G401 (cell line): ENCODE measurements at regions not wholly inside any gene's neighbourhood (a gene's known extent, or its start where the extent isn't known, plus 50 kb on each side); places are given as distances from the start of the nearest gene placed in this dataset.
A peak's percentile ranks its signal among the peaks of the same experiment; 100 is the strongest.
"Not testable (repeated sequence)": the region's sequence is repeated elsewhere in the genome, so short reads cannot be mapped to it uniquely, and the experiment has no call there.

Source experiments
- DNase-seq: peaks from one replicate; pipeline ENCODE4 v3.0.0-alpha.2; 2015; ENCODE audit warnings: low spot score
- in situ Hi-C: cut with HindIII; loops from 2 replicates; pipeline ENCODE4 v1.10.0; 2016; ENCODE audit warnings: low sequenced_read_pairs, mixed read lengths

- DNase-seq, result peak; percentile 19
- in situ Hi-C loops, result no loop called here
Measured at GRCh38 chr5:143521846-143522400, 118.4 kb upstream of the NR3C1 start.

DNA sequence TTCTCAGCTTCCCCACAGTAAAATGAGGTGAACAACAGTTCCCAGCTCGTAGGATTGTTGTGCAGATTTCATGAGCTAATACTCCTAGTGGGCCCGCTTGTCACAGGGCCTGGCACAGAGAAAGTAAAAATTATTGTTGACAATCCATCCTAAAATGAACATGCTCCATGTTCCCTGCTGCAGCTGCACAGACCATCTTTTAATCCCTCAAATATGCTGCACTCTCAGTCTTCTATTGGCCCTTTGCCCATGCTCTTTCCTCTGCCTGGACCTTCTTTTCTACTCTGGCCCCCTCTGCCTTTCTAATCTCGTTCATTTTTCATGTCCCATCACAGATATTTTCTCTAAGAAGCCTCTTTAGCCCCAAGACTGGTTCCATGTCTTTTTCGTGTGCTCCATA lies 117.7 kb upstream of the NR3C1 start:
- in situ Hi-C loops, result no loop called here
- DNase-seq, result no peak

DNA sequence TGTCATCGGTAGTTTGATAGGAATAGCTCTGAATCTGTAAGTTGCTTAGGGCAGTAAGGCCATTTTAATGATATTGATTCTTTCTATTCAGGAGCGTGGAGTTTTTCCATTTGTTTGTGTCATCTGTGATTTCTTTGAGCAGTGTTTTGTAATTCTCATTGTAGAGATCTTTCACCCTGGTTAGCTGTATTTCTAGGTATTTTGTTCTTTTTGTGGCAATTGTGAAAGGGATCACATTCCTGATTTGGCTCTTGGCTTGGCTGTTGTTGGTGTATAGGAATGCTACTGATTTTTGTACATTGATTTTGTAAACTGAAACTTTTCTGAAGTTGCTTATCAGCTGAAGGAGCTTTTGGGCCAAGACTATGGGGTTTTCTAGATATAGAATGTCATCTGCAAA lies 115.7 kb upstream of the NR3C1 start:
- DNase-seq, in situ Hi-C loops: not testable (repeated sequence)

DNA sequence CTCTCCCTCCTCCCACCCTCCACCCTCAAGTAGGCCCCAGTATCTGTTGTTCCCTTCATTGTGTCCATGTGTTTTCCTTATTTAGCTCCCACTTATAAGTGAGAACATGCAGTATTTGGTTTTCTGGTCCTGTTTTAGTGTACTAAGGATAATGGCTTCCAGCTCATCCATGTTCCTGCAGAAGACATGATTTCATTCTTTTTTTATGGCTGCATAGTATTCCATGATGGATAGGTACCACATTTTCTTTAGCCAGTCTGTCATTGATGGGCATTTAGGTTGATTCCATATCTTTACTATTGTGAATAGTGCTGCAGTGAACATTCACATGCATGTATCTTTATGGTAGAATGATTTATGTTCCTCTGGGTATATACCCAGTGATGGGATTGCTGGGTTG lies 114.3 kb upstream of the NR3C1 start:
- in situ Hi-C loops, result not testable (repeated sequence)

DNA sequence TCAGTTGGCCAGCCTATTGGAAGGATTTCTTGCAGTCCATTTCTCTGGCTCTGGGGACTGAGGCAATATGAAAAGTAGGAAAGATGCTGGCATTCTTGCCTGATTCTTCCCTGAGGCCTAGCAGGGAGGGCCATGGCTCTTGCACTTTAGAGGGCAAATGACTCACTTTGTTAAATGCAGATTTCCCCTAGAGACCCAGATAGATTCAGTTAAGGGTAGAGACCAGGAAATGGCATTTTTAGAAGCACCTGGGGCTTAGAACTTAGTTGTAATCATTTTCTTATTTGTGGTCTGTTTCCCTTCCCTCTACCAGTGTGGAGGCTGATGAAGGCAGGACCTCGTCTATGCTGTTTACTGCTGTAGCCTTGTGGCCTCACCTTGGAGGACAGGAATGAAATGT lies 112.8 kb upstream of the NR3C1 start:
- DNase-seq, result no peak
- in situ Hi-C loops, result no loop called here

More for the DNA sequence above, 114.3 kb upstream of the NR3C1 start:
- DNase-seq, result not testable (repeated sequence)

- in situ Hi-C loops, result no loop called here
- no peak for DNase-seq
Measured at GRCh38 chr5:143515829-143516228, 112.3 kb upstream of the NR3C1 start.

GRCh38 chr5:143514616-143515335 lies 111.3 kb upstream of the NR3C1 start:
- in situ Hi-C loops, result no loop called here

GRCh38 chr5:143513720-143514119 lies 110.2 kb upstream of the NR3C1 start:
- in situ Hi-C loops, result no loop called here

More at GRCh38 chr5:143514616-143515335, 111.3 kb upstream of the NR3C1 start:
- DNase-seq, result no peak

GRCh38 chr5:143511736-143512135 lies 108.2 kb upstream of the NR3C1 start:
- in situ Hi-C loops, result no loop called here

More at GRCh38 chr5:143513720-143514119, 110.2 kb upstream of the NR3C1 start:
- DNase-seq, result no peak

DNA sequence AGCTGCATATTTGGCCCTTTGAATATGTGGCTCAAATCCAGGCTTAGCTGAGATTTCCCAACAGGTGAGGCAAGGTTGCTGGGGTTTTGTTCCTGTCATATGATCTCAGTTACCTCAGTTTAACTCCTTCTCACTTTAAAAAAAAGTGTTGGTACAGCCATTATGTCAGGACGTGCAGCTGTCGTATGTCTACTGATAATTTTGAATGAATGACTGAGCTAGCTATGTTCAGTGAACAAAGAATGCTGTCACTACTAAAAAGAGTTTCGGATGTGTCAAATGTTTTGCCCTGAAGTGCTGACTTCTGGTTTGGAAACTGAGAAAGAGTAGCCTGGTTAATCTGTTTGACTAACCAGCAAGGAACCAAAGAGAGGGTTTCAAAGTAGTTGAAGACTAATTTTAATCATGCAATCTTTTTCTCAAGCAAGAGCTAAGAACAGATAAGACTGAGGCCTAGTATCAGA lies 106.3 kb upstream of the NR3C1 start:
- DNase-seq, result no peak
- in situ Hi-C loops, result no loop called here

More at GRCh38 chr5:143511736-143512135, 108.2 kb upstream of the NR3C1 start:
- no peak for DNase-seq

GRCh38 chr5:143506836-143507552 lies 103.5 kb upstream of the NR3C1 start:
- in situ Hi-C loops, result no loop called here
- peak; percentile 30 for DNase-seq

DNA sequence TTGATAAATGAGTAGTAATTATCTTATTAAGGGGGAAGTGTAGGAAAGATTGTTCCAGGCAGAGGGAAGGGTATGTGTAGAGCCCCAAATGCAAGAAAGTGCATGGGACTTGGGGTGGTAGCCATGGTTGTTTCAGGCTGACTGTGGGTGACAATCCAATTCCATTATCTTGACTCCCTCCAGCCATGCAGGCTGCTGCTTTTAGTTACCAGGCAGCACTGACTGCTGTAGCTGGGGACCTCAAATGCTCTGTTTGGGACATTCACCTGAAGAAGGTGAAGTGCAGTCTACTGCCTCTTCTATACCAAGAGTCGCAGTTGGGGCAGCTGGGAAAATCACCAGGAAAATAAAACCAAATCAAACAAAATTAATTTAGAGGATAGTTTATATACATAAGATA lies 102.4 kb upstream of the NR3C1 start:
- in situ Hi-C loops, result no loop called here
- DNase-seq, result no peak

DNA sequence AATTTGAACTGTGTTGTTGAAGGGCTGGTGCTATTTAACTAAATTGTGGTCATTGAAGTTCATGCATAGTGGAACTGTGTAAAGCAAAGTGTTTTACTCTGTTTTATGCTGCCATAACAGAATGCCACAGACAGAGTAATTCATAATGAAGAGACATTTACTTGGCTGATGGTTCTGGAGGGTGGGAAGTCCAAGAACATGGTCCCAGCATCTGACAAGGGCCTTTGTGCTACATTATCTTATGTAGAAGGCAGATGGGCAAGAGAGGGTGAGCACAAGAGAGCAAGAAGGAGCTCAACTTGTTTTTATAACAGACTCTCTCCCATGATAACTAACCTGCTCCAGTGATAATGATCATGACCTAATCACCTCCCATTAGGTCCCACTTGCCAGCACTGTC lies 101.9 kb upstream of the NR3C1 start:
- in situ Hi-C loops, result no loop called here
- DNase-seq, result no peak

- DNase-seq, result peak; percentile 83
- in situ Hi-C loops, result no loop called here
Measured at GRCh38 chr5:143501310-143502044, 98.0 kb upstream of the NR3C1 start.

GRCh38 chr5:143499480-143500114 lies 96.1 kb upstream of the NR3C1 start:
- DNase-seq, result no peak
- in situ Hi-C loops, result no loop called here

GRCh38 chr5:143498821-143499220 lies 95.3 kb upstream of the NR3C1 start:
- DNase-seq, result no peak
- in situ Hi-C loops, result no loop called here

DNA sequence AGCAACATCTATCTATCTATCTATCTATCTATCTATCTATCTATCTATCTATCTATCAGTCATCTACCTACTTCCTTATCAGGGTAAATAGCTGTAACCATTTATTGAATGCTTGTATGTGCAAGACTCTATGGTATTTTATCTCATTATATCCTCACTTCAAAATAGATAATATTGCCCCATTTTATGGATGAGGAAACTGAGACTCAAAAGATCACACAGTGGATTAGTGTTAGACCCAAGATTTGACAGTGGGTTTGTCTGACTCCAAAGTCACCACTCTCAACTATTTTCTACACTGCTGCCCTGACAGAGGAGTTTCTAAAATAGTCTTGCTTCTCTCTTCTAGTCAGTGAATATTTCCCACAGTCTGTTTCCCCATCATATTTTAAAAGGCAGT lies 94.3 kb upstream of the NR3C1 start:
- in situ Hi-C loops, result no loop called here
- no peak for DNase-seq

DNA sequence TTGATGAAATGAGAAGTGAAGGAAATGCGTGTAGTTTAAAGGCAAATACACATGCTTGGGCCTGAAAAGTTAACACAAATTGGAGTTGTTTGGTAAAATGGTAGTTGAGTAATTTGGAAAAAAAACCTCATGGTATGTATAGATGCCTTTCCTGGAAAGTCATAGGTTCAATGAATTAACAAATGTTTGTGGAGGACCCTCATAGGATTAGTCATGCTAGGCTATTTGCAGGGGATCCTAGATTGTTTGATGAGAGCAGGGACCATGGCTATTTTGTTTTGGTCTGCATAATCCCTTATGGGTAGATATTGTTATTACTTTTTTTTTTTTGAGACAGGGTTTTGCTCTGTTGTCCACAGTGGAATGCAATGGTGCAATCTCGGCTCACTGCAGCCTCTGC lies 93.5 kb upstream of the NR3C1 start:
- in situ Hi-C loops, result no loop called here
- no peak for DNase-seq

- in situ Hi-C loops, result no loop called here
- DNase-seq, result peak; percentile 93
Measured at GRCh38 chr5:143495821-143496275, 92.4 kb upstream of the NR3C1 start.
